CD4-positive, alpha-beta T cell treated with Interleukin-4 for 4 hours (primary cell): ENCODE measurements at regions not wholly inside any gene's neighbourhood (a gene's known extent, or its start where the extent isn't known, plus 50 kb on each side); places are given as distances from the start of the nearest gene placed in this dataset.

Experiments used
- DNase-seq: peaks from one replicate; pipeline ENCODE4 v3.0.0-alpha.2; 2020

- DNase-seq: no peak
Measured at GRCh38 chr17:14715561-14715960, 414.7 kb downstream of the HS3ST3B1 start.

DNA sequence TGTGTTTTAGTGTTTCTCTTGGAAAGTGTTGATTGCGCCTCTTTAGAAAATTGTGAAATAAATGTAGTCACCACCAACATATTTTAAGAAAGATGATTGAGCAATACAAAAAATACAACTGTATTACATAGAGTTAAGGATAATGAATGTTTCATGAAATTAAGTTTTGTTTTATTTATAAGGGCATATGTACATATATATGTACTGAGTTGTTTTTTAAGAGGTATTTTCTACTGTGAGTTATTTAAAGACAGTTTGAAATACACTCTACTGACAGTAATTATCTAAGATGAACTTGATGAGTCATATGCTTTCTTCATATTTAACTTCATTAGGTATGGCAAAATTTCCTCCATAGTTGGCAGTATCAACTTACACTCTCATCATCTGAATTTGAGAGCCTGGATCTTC, 411.7 kb downstream of the HS3ST3B1 start:
- no peak for DNase-seq

- DNase-seq: no peak
Measured at GRCh38 chr17:14704121-14704520, 403.2 kb downstream of the HS3ST3B1 start.

- no peak for DNase-seq
Measured at GRCh38 chr17:14701886-14702285, 401.0 kb downstream of the HS3ST3B1 start.

DNA sequence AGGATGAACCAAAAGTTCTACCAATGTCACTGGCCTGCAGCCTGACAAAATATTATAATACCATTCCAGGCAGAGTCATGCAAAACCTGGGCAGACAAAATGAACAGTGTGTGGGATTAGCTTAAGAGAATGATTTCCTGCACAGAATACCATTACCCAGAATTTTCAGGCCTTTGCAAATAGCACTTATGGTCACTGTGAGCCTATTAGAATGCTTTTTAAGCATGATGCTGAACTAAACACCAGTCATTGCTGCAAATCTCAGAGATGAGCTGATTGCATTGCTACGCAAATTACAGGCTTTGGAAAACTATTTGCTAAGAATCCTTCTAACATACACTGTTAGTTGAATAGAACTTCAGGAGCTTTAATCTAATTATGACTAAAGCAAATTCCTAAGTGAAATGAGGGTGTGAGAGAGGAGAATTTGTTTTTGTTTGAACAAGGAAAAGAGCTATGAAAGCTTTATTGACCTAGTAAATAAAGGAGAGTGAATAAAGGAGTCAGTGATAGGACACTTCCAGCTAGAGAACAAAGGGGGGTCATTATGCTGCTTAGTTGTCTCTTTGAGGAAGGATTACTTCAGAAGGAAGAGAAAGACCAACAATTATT, 398.8 kb downstream of the HS3ST3B1 start:
- no peak for DNase-seq

DNA sequence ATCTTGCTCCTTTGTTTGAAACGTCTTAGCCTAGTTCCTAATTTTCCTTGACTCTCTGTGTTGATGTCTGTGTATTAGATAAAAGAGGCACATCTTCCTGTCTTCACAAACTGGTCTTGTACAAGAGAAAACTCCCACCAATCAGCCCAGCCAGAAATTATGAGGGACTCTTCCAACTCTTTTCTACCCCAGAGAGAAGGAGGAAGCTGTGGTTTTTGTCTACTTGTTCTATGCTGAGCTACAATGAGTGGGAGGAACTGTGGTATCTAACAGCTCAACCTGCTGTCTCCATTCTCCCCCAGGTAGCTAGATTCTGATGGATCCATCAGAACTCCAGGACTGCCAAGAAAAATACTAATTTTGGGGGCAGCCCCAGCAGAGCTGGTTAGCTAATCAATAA, 392.5 kb downstream of the HS3ST3B1 start:
- no peak for DNase-seq

- no peak for DNase-seq
Measured at GRCh38 chr17:14690704-14691103, 389.8 kb downstream of the HS3ST3B1 start.

DNA sequence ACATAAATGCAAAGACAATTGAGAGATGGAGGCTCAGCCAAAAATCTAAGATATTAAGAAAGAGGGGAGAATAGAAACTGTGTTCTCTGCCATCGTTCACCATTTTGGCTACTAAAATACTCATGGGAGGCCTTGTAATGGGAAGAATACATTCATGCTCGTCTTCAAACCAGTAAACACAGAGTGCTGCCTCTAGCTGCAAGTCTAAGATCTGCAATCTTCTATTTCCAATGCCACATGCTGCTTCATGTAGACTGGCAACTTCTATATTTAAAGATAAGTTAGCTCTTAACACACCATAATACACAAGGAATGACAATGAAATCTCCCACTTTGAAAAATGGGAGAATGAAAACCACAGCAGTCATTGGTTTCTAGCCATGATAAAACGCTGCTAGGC, 387.3 kb downstream of the HS3ST3B1 start:
- DNase-seq: no peak

- DNase-seq: no peak
Measured at GRCh38 chr17:14672830-14673229, 371.9 kb downstream of the HS3ST3B1 start.

- no peak for DNase-seq
Measured at GRCh38 chr17:14670861-14671260, 370.0 kb downstream of the HS3ST3B1 start.

DNA sequence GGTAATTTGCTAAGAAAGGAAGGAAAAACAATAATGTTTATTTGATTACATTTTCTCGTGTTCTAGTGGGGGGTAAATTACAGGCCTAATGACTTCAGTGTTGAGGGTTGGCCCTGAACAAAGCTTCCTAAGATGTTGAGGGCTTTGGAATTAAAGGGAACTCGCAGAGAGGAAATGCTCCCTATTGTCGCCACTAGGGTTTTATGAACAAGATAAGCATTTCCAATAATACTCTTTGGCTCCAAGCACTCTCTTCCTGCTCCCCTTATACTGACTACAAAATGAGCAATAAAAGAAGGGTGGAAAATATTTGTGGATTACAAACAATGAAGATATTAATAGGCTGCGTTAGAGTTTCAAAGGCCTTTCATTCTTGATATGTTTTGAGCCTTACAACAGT, 363.6 kb downstream of the HS3ST3B1 start:
- no peak for DNase-seq

DNA sequence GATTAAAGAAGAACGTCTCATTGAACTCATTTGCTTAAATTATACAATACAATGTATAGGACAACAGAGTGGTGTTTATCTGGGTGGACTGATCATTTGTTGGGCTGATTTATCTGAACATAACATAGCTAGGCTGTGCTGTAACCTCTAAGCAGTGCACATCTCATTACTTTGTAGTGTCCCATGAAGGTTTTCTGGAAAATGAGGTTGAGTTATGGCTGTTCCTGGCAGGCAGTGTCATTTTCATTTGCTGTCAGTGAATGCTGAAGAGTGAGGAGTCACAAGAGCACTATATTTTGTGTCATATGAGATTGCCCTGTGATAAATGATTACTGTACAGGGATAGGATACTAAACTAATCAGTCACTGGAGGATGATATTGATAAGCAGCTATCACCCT, 340.2 kb downstream of the HS3ST3B1 start:
- no peak for DNase-seq

- no peak for DNase-seq
Measured at GRCh38 chr17:14637260-14637659, 336.4 kb downstream of the HS3ST3B1 start.

GRCh38 chr17:14630621-14631020, 329.7 kb downstream of the HS3ST3B1 start:
- DNase-seq: no peak

DNA sequence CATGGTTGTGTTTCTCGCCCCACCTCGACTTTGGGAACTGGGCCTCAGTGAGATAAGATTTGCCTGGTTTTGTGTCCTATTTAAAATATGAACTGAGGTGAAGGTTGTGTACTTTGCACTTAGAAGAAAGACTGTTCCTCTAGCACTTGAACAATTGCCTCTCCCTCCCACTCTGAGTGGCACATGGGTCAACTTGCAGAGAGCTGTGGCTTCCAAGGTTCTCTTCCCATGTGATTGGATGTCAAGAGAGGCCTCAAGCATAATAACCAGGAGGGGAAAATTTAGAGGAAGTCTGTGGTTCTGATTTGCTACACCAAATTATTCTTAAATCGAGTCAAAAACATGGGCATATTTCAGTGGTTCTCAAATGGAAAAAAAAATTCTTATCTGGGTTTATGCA, 329.2 kb downstream of the HS3ST3B1 start:
- DNase-seq: no peak

- no peak for DNase-seq
Measured at GRCh38 chr17:14622615-14623101, 321.8 kb downstream of the HS3ST3B1 start.

- DNase-seq: no peak
Measured at GRCh38 chr17:14621826-14622614, 321.1 kb downstream of the HS3ST3B1 start.

- DNase-seq: no peak
Measured at GRCh38 chr17:14619821-14620220, 318.9 kb downstream of the HS3ST3B1 start.

DNA sequence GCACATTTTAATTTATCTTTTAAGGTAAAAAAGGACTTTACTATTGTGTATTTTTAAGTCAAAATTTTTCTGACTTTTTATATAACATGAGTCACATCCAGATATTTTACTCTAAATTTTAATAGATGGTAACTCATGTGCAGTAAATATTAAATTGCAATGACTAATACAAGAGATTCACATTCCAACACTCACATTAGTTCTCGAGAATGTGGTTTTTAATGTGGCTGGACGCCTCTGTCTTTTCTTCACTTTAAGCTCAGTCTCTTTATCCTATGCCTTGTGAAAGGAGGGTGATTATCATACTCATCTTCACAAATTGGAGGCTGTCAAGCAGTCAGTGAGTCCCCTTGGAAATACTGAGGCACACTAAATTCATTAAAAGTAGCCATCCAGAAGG, 315.6 kb downstream of the HS3ST3B1 start:
- DNase-seq: no peak

DNA sequence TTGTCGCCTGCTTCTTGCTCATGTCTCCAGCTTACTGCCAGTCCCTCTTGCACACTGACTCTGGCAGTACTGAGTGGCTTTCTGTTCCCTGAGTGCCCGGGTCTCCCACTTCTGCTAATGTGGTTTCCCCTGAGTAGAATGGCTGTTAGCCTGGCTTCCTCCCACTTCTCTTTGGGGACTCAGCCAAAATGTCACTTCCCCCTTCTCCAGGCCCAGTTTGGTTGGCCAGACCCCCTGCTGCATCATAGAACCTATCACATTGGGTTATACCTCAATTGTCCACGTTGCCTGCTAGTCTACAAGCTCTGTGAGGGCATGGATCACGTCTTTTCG, 304.4 kb downstream of the HS3ST3B1 start:
- DNase-seq: peak; percentile 33

GRCh38 chr17:14604591-14605266, 303.8 kb downstream of the HS3ST3B1 start:
- DNase-seq: peak; percentile 4

DNA sequence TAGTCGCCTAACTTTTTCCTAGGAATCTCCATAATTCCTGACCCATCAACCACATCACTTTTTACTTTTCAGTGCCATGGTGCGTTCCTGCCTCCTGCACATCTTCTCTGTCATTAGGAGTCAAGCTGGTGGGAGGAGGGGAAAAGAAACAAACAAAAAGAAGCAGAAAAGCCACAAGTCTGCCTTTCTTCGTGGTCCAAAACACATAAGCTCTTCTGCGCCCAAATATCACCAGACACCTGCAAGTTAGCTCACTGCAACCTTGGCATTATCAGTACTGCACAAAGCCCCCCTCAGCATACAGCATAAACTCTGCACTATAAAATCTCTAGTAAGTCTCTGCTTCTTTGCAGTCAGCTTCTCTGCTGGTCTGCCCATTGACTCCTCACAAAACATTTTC, 295.3 kb downstream of the HS3ST3B1 start:
- DNase-seq: no peak

DNA sequence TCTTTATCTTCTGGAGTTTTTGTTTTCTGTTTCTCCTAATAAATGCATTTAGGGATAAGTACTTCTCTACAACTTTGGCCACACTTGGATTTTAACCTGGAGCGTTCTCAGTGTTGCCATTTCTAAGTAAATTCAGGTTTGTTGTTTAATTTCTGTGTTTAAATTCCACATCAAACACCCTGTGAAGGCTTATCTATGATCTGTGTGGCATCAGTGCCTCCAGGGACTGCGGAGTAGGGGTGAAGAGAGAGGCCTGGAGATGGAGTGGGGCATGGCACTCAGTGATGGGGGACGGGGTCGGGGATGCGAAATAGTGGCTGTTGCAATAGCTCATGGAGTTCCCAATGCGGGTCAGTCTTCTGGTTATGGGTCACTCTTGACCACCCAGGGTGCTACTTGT, 294.8 kb downstream of the HS3ST3B1 start:
- no peak for DNase-seq

- DNase-seq: no peak
Measured at GRCh38 chr17:14594690-14595089, 293.8 kb downstream of the HS3ST3B1 start.
